Progenitor cell of endocrine pancreas (in vitro differentiated cells): ENCODE measurements at regions not wholly inside any gene's neighbourhood (a gene's known extent, or its start where the extent isn't known, plus 50 kb on each side); places are given as distances from the start of the nearest gene placed in this dataset.
A peak's percentile ranks its signal among the peaks of the same experiment; 100 is the strongest.

Source experiments
- DNase-seq: peaks from one replicate; pipeline ENCODE4 v3.0.0; 2021; ENCODE audit warnings: low spot score; ENCODE audit not compliant: unreplicated experiment
- H3K27ac Mint-ChIP-seq: 2 replicates; pipeline ENCODE4 v1.8.0; 2021; ENCODE audit warnings: mild to moderate bottlenecking, moderate library complexity, mixed read lengths
- H3K27me3 Mint-ChIP-seq: 2 replicates; pipeline ENCODE4 v1.8.0; 2021; ENCODE audit warnings: mixed read lengths
- H3K36me3 Mint-ChIP-seq: 2 replicates; pipeline ENCODE4 v1.8.0; 2022; ENCODE audit warnings: mixed read lengths; ENCODE audit not compliant: insufficient read depth
- H3K4me1 Mint-ChIP-seq: 2 replicates; pipeline ENCODE4 v1.8.0; 2021; ENCODE audit warnings: low read depth, mixed read lengths
- H3K4me3 Mint-ChIP-seq: 2 replicates; pipeline ENCODE4 v1.8.0; 2021; ENCODE audit warnings: low read depth, mild to moderate bottlenecking, moderate library complexity, mixed read lengths
- H3K9me3 Mint-ChIP-seq: 2 replicates; pipeline ENCODE4 v1.8.0; 2021; ENCODE audit warnings: low read depth, mixed read lengths
- CTCF ChIP-seq: fragments of 200-600 bp; sonication (generic); IDR thresholded peaks from one replicate; pipeline ENCODE4 v1.5.0; 2021; ENCODE audit warnings: antibody characterized with exemption, mild to moderate bottlenecking; ENCODE audit not compliant: unreplicated experiment

GRCh38 chr20:61057443-61058121, 194.5 kb upstream of the CDH4 start:
- H3K4me1 Mint-ChIP-seq = peaks cover 12% of the 10 kb centered on the region
- no peak for TF ChIP-seq CTCF
- peak overlapping the region; percentile 74 for H3K27ac Mint-ChIP-seq
- no peaks in the 10 kb centered on the region for H3K9me3 Mint-ChIP-seq
- no peaks in the 10 kb centered on the region for H3K36me3 Mint-ChIP-seq
- peaks cover 31% of the 10 kb centered on the region for H3K27me3 Mint-ChIP-seq
- DNase-seq = no peak
- H3K4me3 Mint-ChIP-seq = no peak overlapping the region

DNA sequence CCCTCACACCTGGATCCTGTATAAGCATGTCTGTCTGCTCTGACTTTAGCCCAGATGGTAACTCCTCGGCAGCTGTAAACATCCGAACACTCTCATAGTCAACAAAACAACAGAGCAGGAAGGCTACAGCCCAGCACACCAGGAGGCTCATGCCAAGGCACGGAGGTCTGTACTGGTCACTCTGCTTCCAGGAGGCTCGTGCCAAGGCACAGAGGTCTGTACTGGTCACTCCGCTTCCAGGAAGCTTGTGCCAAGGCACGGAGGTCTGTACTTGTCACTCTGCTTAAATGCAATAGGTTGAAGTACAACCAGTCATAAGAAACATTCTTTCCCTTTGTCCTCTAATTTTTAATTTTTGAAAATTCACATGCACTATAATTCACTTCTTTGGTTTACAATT, 190.1 kb upstream of the CDH4 start:
- peaks cover 33% of the 10 kb centered on the region for H3K27me3 Mint-ChIP-seq

DNA sequence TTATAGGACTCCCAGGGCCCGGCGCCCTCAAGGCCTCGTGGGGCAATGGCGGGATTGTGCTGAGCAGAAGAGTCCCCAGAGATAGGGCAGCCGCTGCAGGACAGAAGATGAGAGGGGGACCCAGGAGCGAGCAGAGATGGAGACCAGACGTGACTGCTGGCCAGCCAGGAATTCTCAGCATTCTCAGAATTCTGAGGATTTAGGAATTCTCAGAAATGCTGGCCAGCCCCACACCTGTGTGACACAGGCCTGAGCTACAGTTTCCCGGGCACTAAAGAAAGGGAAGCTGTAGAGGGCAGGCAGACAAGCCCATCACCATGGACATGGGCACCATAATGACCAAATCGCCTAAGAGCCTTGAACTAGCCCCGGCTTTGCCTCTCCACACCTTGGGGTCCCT, 186.2 kb upstream of the CDH4 start:
- H3K27ac Mint-ChIP-seq = no peak overlapping the region
- H3K9me3 Mint-ChIP-seq = no peaks in the 10 kb centered on the region
- H3K4me1 Mint-ChIP-seq = no peaks in the 10 kb centered on the region
- H3K4me3 Mint-ChIP-seq = no peak overlapping the region
- DNase-seq = no peak
- no peaks in the 10 kb centered on the region for H3K36me3 Mint-ChIP-seq
- no peak for TF ChIP-seq CTCF
- H3K27me3 Mint-ChIP-seq = peaks cover 19% of the 10 kb centered on the region

More for the DNA sequence above, 190.1 kb upstream of the CDH4 start:
- DNase-seq = no peak
- no peaks in the 10 kb centered on the region for H3K4me1 Mint-ChIP-seq
- no peak for TF ChIP-seq CTCF
- no peak overlapping the region for H3K27ac Mint-ChIP-seq
- H3K4me3 Mint-ChIP-seq = no peak overlapping the region
- no peaks in the 10 kb centered on the region for H3K36me3 Mint-ChIP-seq
- no peaks in the 10 kb centered on the region for H3K9me3 Mint-ChIP-seq

GRCh38 chr20:61066526-61066925, 185.5 kb upstream of the CDH4 start:
- H3K36me3 Mint-ChIP-seq = no peaks in the 10 kb centered on the region
- H3K27ac Mint-ChIP-seq = no peak overlapping the region
- DNase-seq = no peak
- H3K27me3 Mint-ChIP-seq = peaks cover 18% of the 10 kb centered on the region
- H3K4me1 Mint-ChIP-seq = no peaks in the 10 kb centered on the region
- H3K9me3 Mint-ChIP-seq = no peaks in the 10 kb centered on the region
- TF ChIP-seq CTCF = no peak
- H3K4me3 Mint-ChIP-seq = no peak overlapping the region

GRCh38 chr20:61067221-61067620, 184.8 kb upstream of the CDH4 start:
- H3K27ac Mint-ChIP-seq = no peak overlapping the region
- H3K36me3 Mint-ChIP-seq = no peaks in the 10 kb centered on the region
- H3K27me3 Mint-ChIP-seq = peaks cover 21% of the 10 kb centered on the region
- no peak for DNase-seq
- no peak for TF ChIP-seq CTCF
- no peak overlapping the region for H3K4me3 Mint-ChIP-seq
- H3K9me3 Mint-ChIP-seq = no peaks in the 10 kb centered on the region
- no peaks in the 10 kb centered on the region for H3K4me1 Mint-ChIP-seq
